Urothelium cell line (cell line): ENCODE measurements at regions not wholly inside any gene's neighbourhood (a gene's known extent, or its start where the extent isn't known, plus 50 kb on each side); places are given as distances from the start of the nearest gene placed in this dataset.

Experiments
- DNase-seq: peaks from one replicate; pipeline ENCODE4 v3.0.0; 2011; ENCODE audit warnings: low spot score, mixed read lengths
- FAIRE-seq: peaks from 2 replicates; lab custom pipeline; 2011; peaks lifted over from hg19 to GRCh38; lab: Jason Lieb, UNC

DNA sequence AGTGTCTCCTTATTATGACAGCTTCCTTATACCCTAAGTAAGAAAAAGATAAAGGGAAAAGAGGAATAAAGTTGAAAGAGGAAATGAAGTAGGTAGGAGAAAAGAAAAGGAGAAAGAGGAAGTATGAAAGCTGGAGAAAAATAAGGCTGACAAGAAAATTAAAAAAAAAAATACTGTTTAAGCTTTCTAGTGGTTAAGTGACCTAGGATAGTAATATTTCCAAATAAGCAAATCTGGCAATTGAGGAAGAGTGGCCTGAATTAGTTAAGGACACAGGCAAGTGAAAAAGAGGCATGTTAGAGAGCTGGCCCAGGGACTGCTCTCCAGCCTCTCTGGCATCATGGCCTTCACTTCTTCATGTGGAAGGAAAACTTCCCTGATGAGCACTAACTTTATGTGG, 76.5 kb upstream of the ADGRF1 start:
- FAIRE-seq, result no peak

DNA sequence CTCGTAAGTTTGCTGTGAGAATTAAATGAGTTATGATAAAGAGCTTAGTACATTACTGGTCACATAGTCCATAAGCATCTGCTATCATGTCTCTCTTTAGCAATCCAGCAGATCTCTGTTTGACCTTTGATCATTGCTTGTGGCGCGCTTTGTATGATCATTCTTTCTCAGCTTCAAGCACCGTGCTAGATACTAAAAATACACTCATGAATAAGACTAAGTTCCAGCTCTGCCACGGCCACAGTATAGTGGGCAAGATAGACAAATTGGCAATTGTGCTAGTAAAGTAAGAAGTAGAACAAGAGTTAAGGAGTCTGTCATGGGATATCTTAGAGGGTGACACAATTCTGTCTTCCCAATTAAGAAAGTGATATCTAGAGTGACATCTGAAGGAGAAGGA, 75.2 kb upstream of the ADGRF1 start:
- DNase-seq (no peak), FAIRE-seq (no peak)

More for the DNA sequence above, 76.5 kb upstream of the ADGRF1 start:
- DNase-seq, result no peak

- FAIRE-seq (no peak), DNase-seq (no peak)
Measured at GRCh38 chr6:47116606-47117005, 74.5 kb upstream of the ADGRF1 start.

- DNase-seq (no peak), FAIRE-seq (no peak)
Measured at GRCh38 chr6:47116086-47116485, 74.0 kb upstream of the ADGRF1 start.

- no peak for DNase-seq
- FAIRE-seq, result no peak
Measured at GRCh38 chr6:47114460-47114859, 72.3 kb upstream of the ADGRF1 start.

GRCh38 chr6:47112317-47112716, 70.2 kb upstream of the ADGRF1 start:
- DNase-seq, result no peak
- FAIRE-seq, result no peak

GRCh38 chr6:47111685-47112084, 69.6 kb upstream of the ADGRF1 start:
- no peak for FAIRE-seq
- DNase-seq, result peak; percentile 29

- FAIRE-seq (no peak), DNase-seq (no peak)
Measured at GRCh38 chr6:47109281-47109680, 67.1 kb upstream of the ADGRF1 start.

- peak; percentile 46 for DNase-seq
- FAIRE-seq, result peak; percentile 5
Measured at GRCh38 chr6:47106721-47107197, 64.6 kb upstream of the ADGRF1 start.

DNA sequence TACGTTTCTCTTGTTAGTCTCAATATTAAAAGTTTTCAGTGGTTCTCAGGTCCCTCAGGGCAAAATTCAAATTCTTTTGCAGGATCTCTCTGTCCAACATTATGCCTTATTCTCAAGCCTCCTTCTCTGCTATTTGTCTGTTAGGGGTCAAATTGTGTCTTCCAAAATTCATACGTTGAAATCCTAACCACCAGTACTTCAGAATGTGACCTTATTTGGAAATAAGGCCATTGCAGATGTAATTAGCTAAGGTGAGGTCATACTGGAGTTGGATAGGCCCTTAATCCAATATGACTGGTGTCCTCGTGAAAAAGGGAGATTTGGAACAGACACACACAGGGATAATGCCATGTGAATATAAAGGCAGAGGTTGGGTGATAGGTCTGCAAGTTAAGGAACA, 64.1 kb upstream of the ADGRF1 start:
- FAIRE-seq, result no peak
- DNase-seq, result no peak

GRCh38 chr6:47105469-47106178, 63.5 kb upstream of the ADGRF1 start:
- FAIRE-seq (no peak), DNase-seq (no peak)

DNA sequence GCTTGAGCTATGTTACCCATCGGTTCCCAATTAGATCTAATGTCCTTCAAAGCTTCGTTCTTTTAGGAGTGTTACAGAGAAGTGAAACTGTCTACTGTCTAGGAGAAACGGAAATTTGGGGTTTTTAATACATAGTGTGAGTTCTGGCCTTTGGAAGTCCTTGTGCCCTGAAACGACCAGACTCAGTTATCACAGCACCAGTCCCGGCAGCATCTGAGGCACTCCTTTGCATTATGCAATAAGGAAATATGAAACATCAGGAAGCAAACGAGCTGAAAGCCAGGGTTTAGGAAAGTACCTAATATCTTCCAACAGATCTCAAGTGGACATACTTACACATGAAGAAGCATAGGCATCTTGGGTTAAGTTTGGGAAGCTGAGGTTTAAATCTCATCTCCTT, 61.8 kb upstream of the ADGRF1 start:
- DNase-seq (no peak), FAIRE-seq (no peak)

DNA sequence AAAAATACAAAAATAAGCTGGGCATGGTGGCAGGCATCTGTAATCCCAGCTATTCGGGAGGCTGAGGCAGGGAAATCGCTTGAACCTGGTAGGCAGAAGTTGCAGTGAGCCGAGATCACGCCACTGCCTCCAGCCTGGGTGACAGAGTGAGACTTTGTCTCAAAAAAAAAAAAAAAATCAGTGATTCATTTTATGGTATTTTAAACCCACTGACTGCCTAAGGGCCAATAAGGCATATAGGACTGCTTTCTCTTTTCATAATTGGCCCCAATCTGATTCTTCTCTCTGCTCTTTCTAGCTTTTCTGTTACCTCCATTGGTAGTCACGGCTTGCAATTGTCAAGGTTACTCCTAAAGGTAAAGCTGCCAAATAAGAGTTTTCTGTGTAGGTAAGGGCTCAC, 60.2 kb upstream of the ADGRF1 start:
- DNase-seq, result no peak
- no peak for FAIRE-seq

DNA sequence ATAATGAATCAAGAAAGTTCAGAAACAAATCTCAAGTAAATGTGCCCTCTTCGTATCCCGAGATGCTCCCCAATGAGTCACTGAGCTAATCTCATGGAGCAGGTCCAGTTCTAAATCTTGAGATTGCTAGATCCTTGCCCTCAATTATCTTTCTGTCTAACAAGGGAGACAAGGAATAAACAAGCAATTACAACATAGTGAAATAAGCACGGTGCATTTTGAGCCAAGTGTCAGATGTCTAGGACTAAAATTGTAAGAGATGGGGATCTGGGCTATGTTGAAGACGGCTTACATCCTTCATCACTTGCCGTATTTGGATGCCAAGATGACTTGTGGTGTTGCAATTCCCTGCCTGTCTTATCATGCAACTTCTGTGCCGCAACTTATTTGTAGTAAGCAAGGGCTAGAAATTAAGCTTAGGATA, 56.5 kb upstream of the ADGRF1 start:
- DNase-seq, result no peak
- no peak for FAIRE-seq

DNA sequence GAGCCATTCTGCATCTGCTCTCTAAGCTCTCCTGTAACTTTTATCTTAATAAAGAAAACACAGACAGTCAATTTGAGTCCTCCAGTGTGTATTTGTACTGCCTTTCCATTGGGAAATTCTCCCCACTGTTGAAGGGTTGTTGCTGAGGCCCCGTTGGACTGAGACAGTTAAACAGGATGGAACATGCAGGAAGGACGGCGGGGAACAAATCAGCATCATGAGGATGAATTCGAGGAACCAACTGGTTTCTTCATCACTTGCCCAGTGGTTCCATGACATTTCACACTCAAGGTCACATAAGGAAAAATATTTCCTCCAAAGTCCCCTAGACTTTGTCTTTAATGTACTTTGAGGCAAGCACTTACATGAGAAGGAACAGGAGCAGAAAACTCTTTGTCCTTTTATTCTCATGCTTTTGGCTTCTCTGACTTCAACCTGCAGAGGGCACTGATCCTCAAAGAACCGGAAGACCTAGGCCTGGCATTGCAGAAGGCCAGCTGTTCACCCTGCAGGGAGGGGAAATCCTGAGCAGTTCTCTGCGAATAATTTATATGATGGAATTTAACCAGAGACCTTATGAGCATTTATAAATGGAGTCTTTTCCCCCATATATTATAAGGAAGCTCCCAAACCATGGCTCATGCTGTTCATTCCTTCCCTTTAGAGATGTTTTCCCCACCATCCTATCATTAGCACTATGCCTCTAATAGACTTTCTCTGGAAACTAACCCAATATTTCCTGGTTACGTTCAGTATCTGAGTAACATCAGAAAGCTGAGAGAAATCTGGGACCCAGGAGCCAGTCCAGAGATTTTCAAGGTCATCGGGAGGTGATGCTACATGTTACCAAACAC, 55.2 kb upstream of the ADGRF1 start:
- no peak for FAIRE-seq

DNA sequence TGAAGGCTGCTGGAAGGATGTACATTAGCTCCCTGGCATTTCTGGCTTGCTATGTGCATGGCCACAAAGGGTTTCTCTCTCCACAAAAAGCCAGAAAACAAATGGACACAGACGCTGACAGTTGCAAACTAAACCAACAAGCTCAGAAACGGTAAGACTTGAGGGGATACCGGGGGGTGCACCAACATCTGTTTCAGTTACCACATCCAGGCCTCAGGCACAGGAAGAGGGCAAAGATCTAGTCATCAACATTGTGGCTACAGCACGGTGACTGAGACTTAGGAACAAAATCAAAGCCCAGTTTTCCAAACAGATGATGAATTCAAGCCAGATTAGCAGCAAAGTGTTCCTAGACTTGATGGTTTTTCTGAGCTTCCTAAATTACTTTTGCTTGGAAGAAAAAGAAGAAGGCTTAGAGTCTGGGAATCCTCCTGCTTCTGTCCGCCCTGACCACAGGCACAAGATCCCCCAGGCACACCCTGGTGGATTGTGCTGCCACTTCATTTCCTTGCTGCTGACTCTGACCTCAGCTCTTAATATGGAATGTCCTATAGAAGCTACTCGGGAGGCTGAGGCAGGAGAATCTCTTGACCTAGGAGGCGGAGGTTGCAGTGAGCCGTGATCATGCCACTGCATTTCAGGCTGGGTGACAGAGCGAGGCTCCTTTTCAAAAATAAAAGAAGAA, 54.2 kb upstream of the ADGRF1 start:
- DNase-seq, result no peak
- FAIRE-seq, result no peak

More for the DNA sequence above, 55.2 kb upstream of the ADGRF1 start:
- DNase-seq, result peak; percentile 74

DNA sequence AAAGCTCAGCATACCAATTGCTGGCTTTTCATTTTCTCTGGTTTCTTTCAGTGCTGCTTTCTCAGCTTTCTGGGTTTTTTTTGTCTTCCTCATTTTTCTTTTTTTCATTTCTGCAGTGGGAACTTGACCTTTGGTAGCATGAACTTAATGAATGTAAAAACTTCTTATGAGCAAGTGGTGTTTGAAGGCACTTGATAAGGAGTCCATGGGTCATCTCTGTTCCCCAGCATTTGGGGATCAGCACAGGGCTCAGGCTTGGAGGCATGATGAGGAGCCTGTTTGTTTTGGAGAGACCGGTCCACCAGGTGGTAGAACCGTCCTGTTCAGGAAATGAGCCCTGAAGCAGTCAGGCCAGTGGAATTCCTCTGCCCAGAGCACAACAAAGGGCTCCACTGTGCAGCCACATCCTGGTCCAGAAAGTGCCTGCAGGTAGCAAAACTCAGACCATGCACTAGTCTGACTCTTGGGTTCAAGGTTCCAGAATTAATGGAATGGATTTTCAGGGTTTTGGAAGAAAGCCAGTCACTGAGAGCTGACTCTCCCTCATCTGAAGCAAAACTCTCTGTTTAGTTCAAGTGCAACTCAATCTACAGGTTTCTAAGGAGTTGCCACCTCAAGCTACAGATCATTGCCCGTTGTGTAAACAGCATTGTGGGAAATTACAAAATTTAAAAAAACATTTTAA, 52.3 kb upstream of the ADGRF1 start:
- peak; percentile 52 for DNase-seq
- FAIRE-seq, result no peak

DNA sequence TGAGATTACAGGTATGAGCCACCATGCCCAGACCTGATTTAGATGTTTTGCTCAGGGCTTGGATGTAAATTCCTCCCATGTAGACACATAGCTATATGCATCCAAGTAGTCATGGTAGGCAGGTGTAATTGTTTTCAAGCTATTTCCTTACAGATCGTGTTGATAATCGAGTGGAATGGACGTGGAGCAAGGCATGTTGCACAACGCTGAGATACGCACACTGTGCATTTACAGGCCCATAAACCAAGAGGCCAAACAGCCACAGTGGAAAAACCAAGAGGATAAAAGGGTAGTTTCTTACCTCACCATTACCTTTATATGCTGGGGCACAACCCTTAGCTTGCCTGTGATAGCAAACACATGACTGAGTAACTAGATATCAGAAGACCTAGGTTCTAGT, 51.0 kb upstream of the ADGRF1 start:
- FAIRE-seq, result no peak
- no peak for DNase-seq

GRCh38 chr6:47091886-47092668, 49.9 kb upstream of the ADGRF1 start:
- FAIRE-seq (no peak), DNase-seq (no peak)
